GM21360 (cell line): ENCODE measurements at regions not wholly inside any gene's neighbourhood (a gene's known extent, or its start where the extent isn't known, plus 50 kb on each side); places are given as distances from the start of the nearest gene placed in this dataset.

ENCODE experiments used
- ATAC-seq: cut with Tn5 transposase; IDR thresholded peaks from one replicate; pipeline ENCODE4 v1.9.1; 2021; ENCODE audit warnings: mild to moderate bottlenecking, moderate library complexity; ENCODE audit not compliant: unreplicated experiment

GRCh38 chr7:46424934-46425333 lies 503.9 kb upstream of the IGFBP3 start:
- no peak for ATAC-seq

GRCh38 chr7:46421441-46422230 lies 500.6 kb upstream of the IGFBP3 start:
- ATAC-seq, result no peak

- no peak for ATAC-seq
Observed at GRCh38 chr7:46414946-46415345, 493.9 kb upstream of the IGFBP3 start.

DNA sequence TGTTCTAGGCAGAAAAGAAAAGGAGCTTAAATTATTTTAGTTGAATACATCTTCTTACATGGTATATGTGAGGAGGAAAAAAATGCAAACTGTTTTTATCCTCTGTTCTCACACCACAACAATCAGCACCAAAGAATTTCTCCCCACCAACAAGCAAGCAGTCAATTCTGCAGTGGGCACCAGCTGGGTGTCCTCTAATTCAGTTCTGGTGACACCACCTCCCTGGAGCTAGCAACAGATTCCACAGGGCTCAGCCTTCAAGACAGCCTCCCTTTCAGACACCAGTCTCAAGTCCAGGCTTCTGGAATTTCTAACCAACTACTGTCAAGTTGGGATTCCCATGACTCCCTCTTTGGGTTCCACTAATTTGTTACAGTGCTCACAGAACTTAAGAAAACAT lies 490.2 kb upstream of the IGFBP3 start:
- no peak for ATAC-seq

GRCh38 chr7:46407125-46407524 lies 486.1 kb upstream of the IGFBP3 start:
- no peak for ATAC-seq

- no peak for ATAC-seq
Observed at GRCh38 chr7:46397591-46397990, 476.5 kb upstream of the IGFBP3 start.

GRCh38 chr7:46396481-46396880 lies 475.4 kb upstream of the IGFBP3 start:
- ATAC-seq, result no peak

GRCh38 chr7:46393142-46393541 lies 472.1 kb upstream of the IGFBP3 start:
- no peak for ATAC-seq

- no peak for ATAC-seq
Observed at GRCh38 chr7:46391231-46392201, 470.4 kb upstream of the IGFBP3 start.

- no peak for ATAC-seq
Observed at GRCh38 chr7:46390042-46390441, 469.0 kb upstream of the IGFBP3 start.

- ATAC-seq, result no peak
Observed at GRCh38 chr7:46389146-46389545, 468.1 kb upstream of the IGFBP3 start.

DNA sequence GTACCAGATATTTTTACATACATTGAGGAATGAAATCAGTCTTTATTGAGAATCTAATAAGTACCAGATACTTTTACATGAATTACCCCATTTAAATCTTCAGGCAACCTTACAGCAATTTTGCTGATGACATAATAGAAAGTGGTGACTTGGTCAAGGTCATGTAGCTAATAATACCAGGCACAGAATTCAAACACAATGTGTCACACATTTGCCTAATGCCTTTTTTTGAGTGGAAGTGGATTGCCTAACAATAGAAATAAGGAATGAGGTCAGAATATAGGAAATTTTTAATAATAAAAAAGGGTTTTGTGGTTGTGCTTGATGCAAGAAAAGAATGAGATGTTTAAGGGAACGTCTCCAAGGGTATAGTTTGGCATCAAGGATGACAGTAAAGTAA lies 466.6 kb upstream of the IGFBP3 start:
- ATAC-seq, result no peak

DNA sequence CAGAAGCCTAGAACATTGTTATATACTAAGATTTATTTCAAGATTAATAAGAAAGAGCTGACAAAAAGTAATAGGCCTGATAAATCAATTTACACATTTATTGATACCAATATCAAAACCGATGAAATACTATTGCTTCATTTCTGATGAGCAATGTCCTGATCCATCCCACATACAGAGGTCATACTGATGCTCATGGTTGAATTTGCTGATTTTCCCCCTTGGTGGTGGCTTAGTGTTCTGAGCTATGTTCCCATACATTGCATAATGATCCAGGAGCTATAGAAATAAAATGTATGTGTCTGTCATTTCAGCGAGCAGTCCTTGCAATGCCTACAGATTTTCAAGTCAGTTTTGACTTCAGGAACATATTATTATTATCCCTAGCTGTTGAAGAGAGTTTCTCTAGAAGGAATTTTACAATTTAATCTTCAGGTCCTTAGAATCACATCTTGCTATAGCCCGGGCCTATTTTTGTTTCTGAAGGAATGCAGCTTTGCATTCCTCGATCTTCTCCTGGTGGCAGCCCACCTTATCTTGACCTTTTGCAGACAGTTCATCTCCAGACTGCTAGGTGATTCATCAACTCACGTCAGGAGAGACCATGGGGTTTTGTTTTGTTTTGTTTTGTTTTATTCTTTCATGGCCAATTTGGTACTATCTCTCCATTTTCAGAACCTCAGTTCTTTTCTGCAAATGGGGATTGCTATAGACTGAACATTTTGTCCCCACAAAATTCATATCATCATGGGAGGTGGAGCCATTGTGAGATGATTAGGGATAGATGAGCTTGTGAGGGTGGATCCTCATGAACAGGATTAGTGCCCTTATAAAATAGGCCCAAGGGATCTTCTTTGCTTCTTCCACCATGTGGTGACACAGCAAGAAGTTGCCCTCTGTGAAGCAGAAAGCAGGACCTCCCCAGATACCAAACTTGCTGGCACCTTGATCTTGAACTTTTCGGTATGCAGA lies 465.6 kb upstream of the IGFBP3 start:
- ATAC-seq, result no peak

DNA sequence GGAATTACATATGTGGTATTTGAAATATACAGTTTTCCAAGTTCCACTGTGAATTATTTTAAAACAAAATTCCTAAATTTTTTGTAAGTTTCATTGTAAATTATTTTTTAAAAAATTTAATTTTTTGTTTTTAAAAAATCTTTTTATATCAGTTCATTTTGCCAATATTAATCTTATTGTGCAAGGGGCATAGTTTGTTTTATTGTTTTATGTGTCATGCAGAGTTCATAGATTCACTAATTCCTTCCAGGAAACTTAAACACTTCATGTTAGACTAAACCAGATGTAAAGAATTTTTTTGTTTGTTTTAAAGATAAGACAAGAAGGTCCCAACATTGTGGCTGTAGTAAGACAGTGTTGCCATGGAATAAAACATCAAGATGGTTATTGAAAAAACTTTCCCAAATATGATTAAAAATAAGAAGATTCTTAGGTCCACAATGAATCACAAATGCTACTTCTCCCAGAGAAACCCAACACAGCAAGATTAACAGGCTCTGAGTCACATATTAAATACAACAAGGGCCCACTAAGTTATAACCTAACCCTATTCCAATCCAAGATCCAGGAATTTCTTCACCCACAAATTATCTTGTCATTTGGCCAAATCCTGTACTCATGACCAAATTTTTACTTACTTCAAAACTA lies 464.7 kb upstream of the IGFBP3 start:
- ATAC-seq, result no peak

- ATAC-seq, result no peak
Observed at GRCh38 chr7:46383605-46384004, 462.5 kb upstream of the IGFBP3 start.

- ATAC-seq, result no peak
Observed at GRCh38 chr7:46369933-46370654, 449.0 kb upstream of the IGFBP3 start.

GRCh38 chr7:46368871-46369270 lies 447.8 kb upstream of the IGFBP3 start:
- no peak for ATAC-seq

- no peak for ATAC-seq
Observed at GRCh38 chr7:46366526-46366925, 445.5 kb upstream of the IGFBP3 start.

- ATAC-seq, result no peak
Observed at GRCh38 chr7:46363688-46364087, 442.6 kb upstream of the IGFBP3 start.

DNA sequence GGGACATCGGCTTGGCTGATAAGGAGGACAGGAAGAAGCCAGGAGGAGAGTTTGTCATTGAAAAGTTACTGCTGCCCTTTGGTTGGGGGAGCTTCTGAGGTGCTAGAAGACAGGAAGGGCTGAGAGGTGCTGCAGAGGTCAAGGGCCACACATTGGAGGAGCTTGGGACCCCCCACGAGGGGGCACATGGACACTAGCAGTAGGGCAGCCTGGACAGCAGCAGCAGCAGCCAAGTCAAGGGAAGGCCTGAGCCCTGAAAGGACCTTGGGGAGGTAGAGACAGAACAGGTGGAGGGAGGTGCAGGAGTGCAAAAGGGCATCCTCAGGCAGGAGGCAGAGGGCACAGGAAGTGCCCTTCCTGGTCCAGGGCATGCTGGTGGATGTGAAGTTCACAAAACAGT lies 439.7 kb upstream of the IGFBP3 start:
- ATAC-seq, result no peak
